ENCODE measurements at regions not wholly inside any gene's neighbourhood (a gene's known extent, or its start where the extent isn't known, plus 50 kb on each side); places are given as distances from the start of the nearest gene placed in this dataset.

GRCh38 chr4:134787315-134787714 is 585.7 kb upstream of the PABPC4L start:
- no peak for TF ChIP-seq POLR2A (IDR thresholded peaks at IDR 0.05)
- no peak for TF ChIP-seq CTCF (IDR thresholded peaks at IDR 0.05)
- TF ChIP-seq POLR2AphosphoS5 (IDR thresholded peaks at IDR 0.05) = no peak
- no peak for TF ChIP-seq EP300 (IDR thresholded peaks at IDR 0.05)

All from suprapubic skin (tissue), 4 donors.